GM21786 (cell line): ENCODE measurements at regions not wholly inside any gene's neighbourhood (a gene's known extent, or its start where the extent isn't known, plus 50 kb on each side); places are given as distances from the start of the nearest gene placed in this dataset.
"Not testable (repeated sequence)": the region's sequence is repeated elsewhere in the genome, so short reads cannot be mapped to it uniquely, and the experiment has no call there.

Experiments
- ATAC-seq: cut with Tn5 transposase; IDR thresholded peaks from one replicate; pipeline ENCODE4 v1.9.1; 2021; ENCODE audit not compliant: unreplicated experiment

- not testable (repeated sequence) for ATAC-seq
Observed at GRCh38 chr16:29330623-29331022, 75.9 kb downstream of the NPIPB11 start.

GRCh38 chr16:29328528-29328927 lies 78.0 kb downstream of the NPIPB11 start:
- ATAC-seq = not testable (repeated sequence)

GRCh38 chr16:29327631-29328408 lies 78.7 kb downstream of the NPIPB11 start:
- not testable (repeated sequence) for ATAC-seq

GRCh38 chr16:29326164-29327125 lies 80.1 kb downstream of the NPIPB11 start:
- ATAC-seq = not testable (repeated sequence)

- not testable (repeated sequence) for ATAC-seq
Observed at GRCh38 chr16:29323725-29324124, 82.8 kb downstream of the NPIPB11 start.

GRCh38 chr16:29321585-29321984 lies 84.9 kb downstream of the NPIPB11 start:
- no peak for ATAC-seq

- ATAC-seq = no peak
Observed at GRCh38 chr16:29321000-29321393, 85.5 kb downstream of the NPIPB11 start.

- ATAC-seq = no peak
Observed at GRCh38 chr16:29320274-29320999, 86.1 kb downstream of the NPIPB11 start.

- ATAC-seq = no peak
Observed at GRCh38 chr16:29319726-29320125, 86.8 kb downstream of the NPIPB11 start.

- not testable (repeated sequence) for ATAC-seq
Observed at GRCh38 chr16:29318561-29318968, 87.9 kb downstream of the NPIPB11 start.

- no peak for ATAC-seq
Observed at GRCh38 chr16:29318037-29318436, 88.5 kb downstream of the NPIPB11 start.

- no peak for ATAC-seq
Observed at GRCh38 chr16:29317269-29317668, 89.2 kb downstream of the NPIPB11 start.

- no peak for ATAC-seq
Observed at GRCh38 chr16:29316761-29317183, 89.7 kb downstream of the NPIPB11 start.

- ATAC-seq = no peak
Observed at GRCh38 chr16:29315916-29316517, 90.5 kb downstream of the NPIPB11 start.

GRCh38 chr16:29315046-29315445 lies 91.5 kb downstream of the NPIPB11 start:
- no peak for ATAC-seq

- ATAC-seq = no peak
Observed at GRCh38 chr16:29314292-29314934, 92.1 kb downstream of the NPIPB11 start.

GRCh38 chr16:29313559-29314048 lies 92.9 kb downstream of the NPIPB11 start:
- ATAC-seq = no peak

- no peak for ATAC-seq
Observed at GRCh38 chr16:29312835-29313558, 93.5 kb downstream of the NPIPB11 start.

GRCh38 chr16:29312345-29312675 lies 94.2 kb downstream of the NPIPB11 start:
- ATAC-seq = not testable (repeated sequence)
